Astrocyte (in vitro differentiated cells and primary cell): ENCODE measurements at regions not wholly inside any gene's neighbourhood (a gene's known extent, or its start where the extent isn't known, plus 50 kb on each side); places are given as distances from the start of the nearest gene placed in this dataset.

Source experiments
- EZH2 ChIP-seq: IDR thresholded peaks from 2 replicates; pipeline ENCODE4 v1.6.1; 2012; ENCODE audit warnings: mild to moderate bottlenecking, low read length, inconsistent platforms; ENCODE audit not compliant: insufficient read depth
- TF ChIP-seq, protein P1 (sequence below): IDR thresholded peaks from 2 replicates; pipeline ENCODE4 v1.5.1; 2011; ENCODE audit warnings: low read depth, mild to moderate bottlenecking, inconsistent platforms, low read length, moderate library complexity; ENCODE audit not compliant: insufficient read depth

DNA sequence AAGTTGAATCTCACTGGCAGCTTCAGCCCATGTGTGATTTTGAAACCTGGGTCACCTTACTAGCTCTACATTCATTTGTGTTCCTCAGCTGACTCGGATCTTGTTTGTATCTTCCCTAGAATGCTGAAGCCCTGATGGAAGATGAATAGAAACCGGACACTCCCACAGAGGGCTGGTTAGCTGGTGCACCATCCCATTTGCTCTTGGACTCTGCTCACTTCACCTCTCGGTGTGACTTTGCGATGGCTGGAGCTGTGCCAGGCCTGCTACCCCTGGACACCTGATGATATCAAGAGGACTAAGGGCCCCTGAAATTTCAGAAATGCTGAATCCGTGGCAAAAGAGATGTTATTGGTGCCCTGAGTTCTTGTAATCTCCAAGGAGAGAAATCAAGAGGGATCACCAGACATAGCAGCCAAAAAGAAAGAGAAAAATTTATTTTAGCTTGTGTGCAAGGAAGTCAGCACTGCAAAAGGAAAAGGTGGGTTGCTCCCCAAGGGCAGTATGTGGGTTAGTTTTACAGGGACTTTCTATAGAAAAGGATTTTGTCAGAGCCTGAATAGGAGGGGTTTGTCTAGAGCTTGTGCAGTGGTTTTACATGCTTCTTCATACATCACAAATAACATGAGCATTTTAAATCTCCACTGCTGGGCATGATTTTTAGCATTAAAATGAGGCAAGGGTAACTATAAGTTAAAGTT lies 426.3 kb upstream of the NOX3 start:
- TF ChIP-seq, protein P1, sequence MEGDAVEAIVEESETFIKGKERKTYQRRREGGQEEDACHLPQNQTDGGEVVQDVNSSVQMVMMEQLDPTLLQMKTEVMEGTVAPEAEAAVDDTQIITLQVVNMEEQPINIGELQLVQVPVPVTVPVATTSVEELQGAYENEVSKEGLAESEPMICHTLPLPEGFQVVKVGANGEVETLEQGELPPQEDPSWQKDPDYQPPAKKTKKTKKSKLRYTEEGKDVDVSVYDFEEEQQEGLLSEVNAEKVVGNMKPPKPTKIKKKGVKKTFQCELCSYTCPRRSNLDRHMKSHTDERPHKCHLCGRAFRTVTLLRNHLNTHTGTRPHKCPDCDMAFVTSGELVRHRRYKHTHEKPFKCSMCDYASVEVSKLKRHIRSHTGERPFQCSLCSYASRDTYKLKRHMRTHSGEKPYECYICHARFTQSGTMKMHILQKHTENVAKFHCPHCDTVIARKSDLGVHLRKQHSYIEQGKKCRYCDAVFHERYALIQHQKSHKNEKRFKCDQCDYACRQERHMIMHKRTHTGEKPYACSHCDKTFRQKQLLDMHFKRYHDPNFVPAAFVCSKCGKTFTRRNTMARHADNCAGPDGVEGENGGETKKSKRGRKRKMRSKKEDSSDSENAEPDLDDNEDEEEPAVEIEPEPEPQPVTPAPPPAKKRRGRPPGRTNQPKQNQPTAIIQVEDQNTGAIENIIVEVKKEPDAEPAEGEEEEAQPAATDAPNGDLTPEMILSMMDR, result no peak
- no peak for TF ChIP-seq EZH2
